NCI-H2227 treated with DMSO at 0.1 percent for 48 hours (cell line): ENCODE measurements at regions not wholly inside any gene's neighbourhood (a gene's known extent, or its start where the extent isn't known, plus 50 kb on each side); places are given as distances from the start of the nearest gene placed in this dataset.

Source experiments
- DNase-seq: peaks from one replicate; lab custom pipeline; 2025; lab: John Stamatoyannopoulos, UW

GRCh38 chr1:36542962-36543515, 60.3 kb upstream of the CSF3R start:
- DNase-seq = no peak

DNA sequence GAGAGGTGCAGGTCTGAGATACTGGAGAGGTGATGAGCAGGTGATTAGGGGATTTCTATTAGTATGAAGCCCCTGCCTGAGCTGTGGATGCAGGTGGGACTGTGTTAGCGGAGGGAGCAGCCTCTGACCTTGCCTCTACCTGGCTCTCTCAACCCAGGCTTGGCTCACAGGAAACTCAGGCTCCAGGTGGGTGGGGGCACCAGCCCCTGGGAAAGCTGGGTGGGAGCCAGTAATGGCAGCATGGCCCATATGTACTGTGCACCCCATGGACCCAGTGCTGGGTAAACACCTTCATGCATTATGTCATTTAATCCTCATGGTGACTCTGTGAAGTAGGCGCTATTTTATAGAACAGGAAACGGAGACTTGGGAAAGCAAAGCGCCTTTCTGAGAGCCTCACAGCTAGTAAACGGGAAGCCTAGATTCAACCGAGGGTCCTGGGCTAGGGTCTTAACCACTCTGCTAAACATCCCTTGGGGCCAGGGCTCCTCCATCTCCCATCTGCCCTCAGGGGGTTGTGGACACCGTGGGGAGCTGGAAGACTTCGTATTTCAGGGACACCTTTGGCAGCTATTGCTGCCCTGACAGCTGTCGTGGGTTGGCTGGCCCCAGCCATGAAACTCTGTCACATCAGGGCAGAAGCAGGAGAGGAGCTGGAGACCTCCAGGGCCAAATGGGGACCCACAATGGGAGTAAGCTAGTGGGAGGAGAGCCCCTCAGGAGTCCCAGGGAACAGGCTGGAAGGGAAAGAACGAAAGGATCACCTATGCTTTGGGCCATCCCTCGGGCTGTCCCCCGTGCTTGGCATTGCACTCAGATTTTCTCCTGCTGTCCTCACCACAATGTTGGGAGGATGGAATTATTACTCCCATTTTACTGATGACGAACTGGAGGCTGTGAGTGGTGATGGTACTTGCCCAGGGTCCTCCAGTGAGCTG, 59.6 kb upstream of the CSF3R start:
- DNase-seq = no peak

DNA sequence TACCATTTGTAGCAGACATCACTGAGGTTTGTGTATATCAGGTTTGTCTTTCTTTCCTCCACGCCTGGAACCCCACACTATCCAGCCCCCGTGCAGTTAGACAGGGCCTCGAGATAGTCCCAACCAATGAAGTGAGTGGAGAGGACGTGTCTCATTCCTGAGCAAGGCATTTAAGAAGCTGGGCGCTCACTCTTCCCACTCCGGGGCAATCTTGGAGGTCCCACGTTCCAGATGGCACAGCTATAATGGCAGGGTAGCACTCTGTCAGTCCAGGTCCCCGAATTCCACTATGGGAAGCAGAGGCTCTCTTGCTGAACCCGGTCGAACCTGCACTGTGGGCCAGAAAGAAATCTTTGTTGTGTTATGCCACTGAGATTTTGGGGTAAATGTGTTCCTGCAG, 57.3 kb upstream of the CSF3R start:
- no peak for DNase-seq

GRCh38 chr1:36539526-36539925, 56.8 kb upstream of the CSF3R start:
- DNase-seq = no peak

DNA sequence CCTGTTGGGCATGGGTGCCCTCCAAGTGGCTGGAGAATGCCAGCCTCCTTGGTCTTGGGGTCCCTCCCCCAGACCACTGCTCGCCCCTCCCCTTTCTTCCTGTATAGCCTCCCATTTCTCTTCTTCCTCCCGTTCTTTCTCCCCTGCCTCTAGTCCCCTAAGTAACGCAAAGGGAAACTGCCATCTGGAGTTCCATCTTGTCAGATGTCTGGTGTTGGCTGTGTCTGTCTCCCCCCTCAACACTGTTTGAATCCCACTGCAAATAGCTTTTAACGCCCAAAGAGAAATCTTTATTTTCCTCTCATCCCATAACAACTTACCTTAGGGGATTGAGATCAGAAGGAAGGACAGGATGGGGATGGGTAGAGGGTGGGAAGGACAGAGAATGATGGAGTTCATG, 55.3 kb upstream of the CSF3R start:
- no peak for DNase-seq

- no peak for DNase-seq
Observed at GRCh38 chr1:36537190-36537768, 54.6 kb upstream of the CSF3R start.

GRCh38 chr1:36536727-36537126, 54.0 kb upstream of the CSF3R start:
- DNase-seq = no peak

DNA sequence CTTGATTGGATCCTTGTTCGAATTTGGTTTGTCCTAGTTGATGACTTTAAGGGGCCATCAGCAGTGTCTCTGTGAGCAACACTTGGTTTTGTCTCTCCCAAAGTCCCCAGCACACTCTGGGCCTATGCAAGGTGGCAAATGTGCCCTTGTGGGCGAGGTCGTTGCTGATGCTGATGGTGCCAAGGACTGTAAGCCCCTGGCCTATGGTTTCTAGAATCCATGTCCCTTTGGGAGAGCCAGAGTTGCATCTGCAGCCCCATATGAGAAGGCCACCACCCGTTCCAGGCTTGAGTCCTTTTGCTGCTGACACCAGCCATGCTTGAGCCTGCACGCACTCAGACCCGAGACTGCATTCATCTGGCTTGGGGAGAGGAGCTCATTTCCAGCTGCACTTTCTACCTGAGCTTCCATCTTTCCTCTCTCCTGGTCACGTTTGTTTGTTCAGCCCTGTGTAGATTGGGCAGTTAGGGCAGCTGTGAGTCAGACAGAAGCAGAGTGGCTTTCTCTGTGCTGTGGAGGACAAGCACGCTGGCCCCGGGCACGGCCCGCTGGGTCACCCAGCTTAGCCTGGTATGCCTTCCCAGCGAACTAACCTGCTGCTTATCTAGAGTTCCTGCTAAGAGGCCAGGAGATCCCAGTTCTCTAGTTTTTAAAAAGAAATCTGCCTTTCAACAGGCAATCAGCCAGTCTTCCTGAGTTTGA, 52.1 kb upstream of the CSF3R start:
- DNase-seq = no peak

GRCh38 chr1:36533897-36534296, 51.2 kb upstream of the CSF3R start:
- DNase-seq = no peak

DNA sequence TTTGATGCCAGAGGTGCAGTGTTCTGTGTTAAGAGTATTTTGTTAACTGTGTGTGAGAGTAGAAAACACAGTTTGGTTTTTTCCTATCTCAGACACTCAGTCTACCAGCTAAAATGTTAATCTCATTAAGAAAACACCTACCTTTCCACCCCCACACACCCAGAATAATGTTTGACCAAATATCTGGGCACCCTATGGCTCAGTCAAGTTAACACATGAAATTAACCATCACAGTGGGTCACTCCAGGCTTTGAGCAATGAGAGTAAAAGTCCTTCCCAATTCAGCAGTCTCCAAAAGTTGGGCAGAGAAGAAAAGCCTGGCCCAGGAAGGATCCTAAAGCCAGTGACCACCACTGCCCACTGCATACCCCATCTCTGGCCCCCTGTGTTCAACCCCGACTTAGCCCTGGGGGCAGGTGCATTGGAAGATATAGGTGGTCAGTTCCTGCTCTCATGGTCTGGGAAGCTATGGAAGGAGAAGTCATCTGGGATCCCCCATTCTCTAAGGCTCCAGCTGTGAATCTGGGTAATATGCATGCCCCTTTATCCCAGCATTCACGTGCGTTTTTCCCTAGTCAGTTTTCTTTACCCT, 50.2 kb upstream of the CSF3R start:
- DNase-seq = no peak
